ENCODE measurements at regions not wholly inside any gene's neighbourhood (a gene's known extent, or its start where the extent isn't known, plus 50 kb on each side); places are given as distances from the start of the nearest gene placed in this dataset.

DNA sequence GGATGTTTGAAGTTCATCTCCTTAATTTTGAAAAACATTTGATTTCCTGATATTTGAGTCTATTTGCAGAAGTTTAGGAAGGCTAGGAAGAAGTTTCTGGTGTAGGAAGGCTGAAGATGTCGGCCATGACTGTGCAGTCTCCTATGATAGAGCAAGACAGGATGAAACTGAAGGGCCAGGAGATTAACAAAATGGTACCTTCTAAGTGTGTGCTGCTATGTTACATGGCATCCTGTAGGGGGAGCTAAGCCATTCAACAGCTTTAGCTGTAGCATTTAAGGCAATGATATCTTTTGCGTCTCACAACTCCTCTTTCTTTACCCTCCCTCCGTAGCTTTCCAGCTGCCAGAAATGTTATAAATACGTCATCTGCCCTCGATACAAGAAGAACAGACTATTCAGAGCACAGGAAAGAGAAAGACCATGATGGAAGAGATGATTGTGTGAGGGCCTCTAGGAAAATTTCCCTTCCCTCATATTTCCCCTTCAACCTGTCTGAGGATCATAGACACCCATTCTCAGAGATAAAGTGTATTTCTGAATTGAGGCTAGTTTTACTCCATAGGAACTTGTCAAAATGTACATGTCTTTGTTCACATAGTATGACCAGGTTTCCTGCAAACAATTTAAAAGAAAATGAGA, 61.1 kb downstream of the XCL1 start:
- peak; percentile 78 for TF ChIP-seq CTCF (conservative IDR thresholded peaks at IDR 0.05)
- TF ChIP-seq ZFX (IDR thresholded peaks at IDR 0.05): no peak

Measured in C4-2B (cell line).